ENCODE measurements at regions not wholly inside any gene's neighbourhood (a gene's known extent, or its start where the extent isn't known, plus 50 kb on each side); places are given as distances from the start of the nearest gene placed in this dataset.
"Not testable (repeated sequence)": the region's sequence is repeated elsewhere in the genome, so short reads cannot be mapped to it uniquely, and the experiment has no call there.

GRCh38 chr1:197985351-197985750 is 68.2 kb downstream of the LHX9 start:
- no peak for DNase-seq

GRCh38 chr1:197986817-197987216 is 69.6 kb downstream of the LHX9 start:
- DNase-seq = no peak

GRCh38 chr1:197987294-197987693 is 70.1 kb downstream of the LHX9 start:
- DNase-seq = no peak

GRCh38 chr1:197988581-197988980 is 71.4 kb downstream of the LHX9 start:
- DNase-seq = not testable (repeated sequence)

GRCh38 chr1:197989058-197989457 is 71.9 kb downstream of the LHX9 start:
- no peak for DNase-seq

GRCh38 chr1:197991594-197991993 is 74.4 kb downstream of the LHX9 start:
- DNase-seq = no peak

- no peak for DNase-seq
Measured at GRCh38 chr1:197994907-197995407, 77.8 kb downstream of the LHX9 start.

GRCh38 chr1:197995408-197996258 is 78.5 kb downstream of the LHX9 start:
- no peak for DNase-seq

- not testable (repeated sequence) for DNase-seq
Measured at GRCh38 chr1:197996259-197996512, 79.0 kb downstream of the LHX9 start.

- DNase-seq = no peak
Measured at GRCh38 chr1:197998110-197998509, 80.9 kb downstream of the LHX9 start.

- no peak for DNase-seq
Measured at GRCh38 chr1:198001776-198002408, 84.7 kb downstream of the LHX9 start.

- DNase-seq = no peak
Measured at GRCh38 chr1:198003468-198003867, 86.3 kb downstream of the LHX9 start.

GRCh38 chr1:198007011-198007410 is 89.8 kb downstream of the LHX9 start:
- DNase-seq = no peak

- DNase-seq = no peak
Measured at GRCh38 chr1:198007687-198008607, 90.8 kb downstream of the LHX9 start.

GRCh38 chr1:198014355-198014754 is 97.2 kb downstream of the LHX9 start:
- DNase-seq = no peak

- DNase-seq = no peak
Measured at GRCh38 chr1:198015309-198015708, 98.1 kb downstream of the LHX9 start.

GRCh38 chr1:198018529-198018928 is 101.4 kb downstream of the LHX9 start:
- DNase-seq = peak; percentile 8

- no peak for DNase-seq
Measured at GRCh38 chr1:198019126-198019525, 102.0 kb downstream of the LHX9 start.

GRCh38 chr1:198024336-198024735 is 107.2 kb downstream of the LHX9 start:
- no peak for DNase-seq

- no peak for DNase-seq
Measured at GRCh38 chr1:198024782-198025181, 107.6 kb downstream of the LHX9 start.

GRCh38 chr1:198030682-198031081 is 113.5 kb downstream of the LHX9 start:
- no peak for DNase-seq

- DNase-seq = no peak
Measured at GRCh38 chr1:198031086-198031485, 113.9 kb downstream of the LHX9 start.

GRCh38 chr1:198032668-198033067 is 115.5 kb downstream of the LHX9 start:
- DNase-seq = no peak

Measured in dermis blood vessel endothelial cell (primary cell).